ENCODE measurements at regions not wholly inside any gene's neighbourhood (a gene's known extent, or its start where the extent isn't known, plus 50 kb on each side); places are given as distances from the start of the nearest gene placed in this dataset.

DNA sequence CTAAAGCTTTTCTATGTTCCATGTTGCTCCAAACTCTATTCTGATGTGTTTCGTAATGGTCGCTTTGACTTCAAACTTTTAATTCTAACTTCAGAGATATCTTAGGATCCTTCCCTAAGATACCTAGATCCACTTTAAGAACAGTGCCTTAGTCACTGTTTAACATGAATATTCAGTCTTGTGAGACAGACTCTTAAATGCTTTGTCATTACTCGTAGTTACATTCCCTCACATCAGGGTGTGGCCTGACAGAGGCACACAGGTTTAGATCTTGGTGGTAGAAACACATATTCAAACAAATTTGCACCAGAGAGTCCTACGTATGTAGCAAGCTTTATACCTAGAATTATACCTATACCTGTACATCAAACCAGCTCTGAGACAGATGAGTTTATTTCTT lies 687.0 kb upstream of the C9orf72 start:
- H3K4me2 ChIP-seq (ENCODE audit: low read depth, low read length, poor library complexity, severe bottlenecking), result no peak overlapping the region
- H3K4me1 ChIP-seq (ENCODE audit: insufficient read depth, low read length, poor library complexity, severe bottlenecking), result no peaks in the 10 kb centered on the region
- H3F3A ChIP-seq (ENCODE audit: low read depth), result no peaks in the 10 kb centered on the region
- no peak overlapping the region for H3K9ac ChIP-seq (ENCODE audit: low read depth, low read length, poor library complexity, severe bottlenecking)
- no peaks in the 10 kb centered on the region for H3K9me2 ChIP-seq (replicated peaks; ENCODE audit: low read depth, low read length)
- no peaks in the 10 kb centered on the region for H3K27me3 ChIP-seq (ENCODE audit: insufficient read depth, low read length, poor library complexity, severe bottlenecking)
- H3K4me3 ChIP-seq (ENCODE audit: low read length, poor library complexity, severe bottlenecking), result no peak overlapping the region
- no peaks in the 10 kb centered on the region for H4K20me1 ChIP-seq (ENCODE audit: insufficient read depth, low read length, poor library complexity, severe bottlenecking)
- H3K9me3 ChIP-seq (ENCODE audit: insufficient read depth, low read depth, low read length), result no peaks in the 10 kb centered on the region
- TF ChIP-seq CTCF (conservative IDR thresholded peaks at IDR 0.05; ENCODE audit: low read length) (no peak), EZH2phosphoT487 (IDR thresholded peaks at IDR 0.05; ENCODE audit: borderline replicate concordance) (no peak)
- no peaks in the 10 kb centered on the region for H3K36me3 ChIP-seq (ENCODE audit: insufficient read depth, low read length)
- no peak overlapping the region for H2AFZ ChIP-seq (ENCODE audit: low read length)
- H3K79me2 ChIP-seq (ENCODE audit: insufficient read depth, low read length), result no peaks in the 10 kb centered on the region

- H3K4me3 ChIP-seq (ENCODE audit: low read length, poor library complexity, severe bottlenecking), result no peak overlapping the region
- no peak overlapping the region for H3K9ac ChIP-seq (ENCODE audit: low read depth, low read length, poor library complexity, severe bottlenecking)
- H3K27me3 ChIP-seq (ENCODE audit: insufficient read depth, low read length, poor library complexity, severe bottlenecking), result no peaks in the 10 kb centered on the region
- TF ChIP-seq CTCF (conservative IDR thresholded peaks at IDR 0.05; ENCODE audit: low read length) (no peak), EZH2phosphoT487 (IDR thresholded peaks at IDR 0.05; ENCODE audit: borderline replicate concordance) (no peak)
- no peaks in the 10 kb centered on the region for H3F3A ChIP-seq (ENCODE audit: low read depth)
- H2AFZ ChIP-seq (ENCODE audit: low read length), result no peak overlapping the region
- H4K20me1 ChIP-seq (ENCODE audit: insufficient read depth, low read length, poor library complexity, severe bottlenecking), result no peaks in the 10 kb centered on the region
- H3K9me2 ChIP-seq (replicated peaks; ENCODE audit: low read depth, low read length), result no peaks in the 10 kb centered on the region
- H3K9me3 ChIP-seq (ENCODE audit: insufficient read depth, low read depth, low read length), result no peaks in the 10 kb centered on the region
- no peaks in the 10 kb centered on the region for H3K79me2 ChIP-seq (ENCODE audit: insufficient read depth, low read length)
- H3K4me2 ChIP-seq (ENCODE audit: low read depth, low read length, poor library complexity, severe bottlenecking), result no peak overlapping the region
- no peaks in the 10 kb centered on the region for H3K4me1 ChIP-seq (ENCODE audit: insufficient read depth, low read length, poor library complexity, severe bottlenecking)
- H3K36me3 ChIP-seq (ENCODE audit: insufficient read depth, low read length), result no peaks in the 10 kb centered on the region
Observed at GRCh38 chr9:28264368-28264767, 691.1 kb upstream of the C9orf72 start.

DNA sequence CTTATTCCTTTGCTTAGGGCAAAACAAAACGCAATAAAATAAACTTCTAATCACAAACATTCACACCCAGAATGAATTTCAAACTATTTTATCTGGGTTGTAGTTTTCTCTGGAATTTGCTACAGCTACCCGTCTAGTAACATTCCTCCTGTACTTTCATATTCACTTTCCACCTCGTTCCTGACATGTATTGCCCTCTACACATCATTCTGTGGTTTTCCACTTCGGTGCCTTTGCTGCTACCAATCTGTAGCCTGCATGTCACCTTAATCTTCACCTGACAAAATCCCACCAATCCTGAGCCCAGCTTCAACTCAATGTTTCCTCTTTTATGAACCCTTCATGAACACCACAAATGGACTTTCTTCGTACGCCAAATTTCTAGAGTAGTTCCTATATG lies 694.1 kb upstream of the C9orf72 start:
- Histone ChIP-seq H3K27me3 (ENCODE audit: insufficient read depth, low read length, poor library complexity, severe bottlenecking) (no peaks in the 10 kb centered on the region), H3K4me2 (ENCODE audit: low read depth, low read length, poor library complexity, severe bottlenecking) (no peak overlapping the region), H4K20me1 (ENCODE audit: insufficient read depth, low read length, poor library complexity, severe bottlenecking) (no peaks in the 10 kb centered on the region), H2AFZ (ENCODE audit: low read length) (no peak overlapping the region), H3K9me3 (ENCODE audit: insufficient read depth, low read depth, low read length) (no peaks in the 10 kb centered on the region), H3K4me1 (ENCODE audit: insufficient read depth, low read length, poor library complexity, severe bottlenecking) (no peaks in the 10 kb centered on the region), H3K36me3 (ENCODE audit: insufficient read depth, low read length) (no peaks in the 10 kb centered on the region), H3K4me3 (ENCODE audit: low read length, poor library complexity, severe bottlenecking) (no peak overlapping the region), H3K79me2 (ENCODE audit: insufficient read depth, low read length) (no peaks in the 10 kb centered on the region), H3K9ac (ENCODE audit: low read depth, low read length, poor library complexity, severe bottlenecking) (no peak overlapping the region), H3F3A (ENCODE audit: low read depth) (no peaks in the 10 kb centered on the region), H3K9me2 (replicated peaks; ENCODE audit: low read depth, low read length) (no peaks in the 10 kb centered on the region)
- TF ChIP-seq CTCF (conservative IDR thresholded peaks at IDR 0.05; ENCODE audit: low read length) (no peak), EZH2phosphoT487 (IDR thresholded peaks at IDR 0.05; ENCODE audit: borderline replicate concordance) (no peak)

All from Loucy (cell line).